NCI-H82 (cell line): ENCODE measurements at regions not wholly inside any gene's neighbourhood (a gene's known extent, or its start where the extent isn't known, plus 50 kb on each side); places are given as distances from the start of the nearest gene placed in this dataset.

Source experiments
- DNase-seq: peaks from one replicate; lab custom pipeline; 2025; lab: John Stamatoyannopoulos, UW

DNA sequence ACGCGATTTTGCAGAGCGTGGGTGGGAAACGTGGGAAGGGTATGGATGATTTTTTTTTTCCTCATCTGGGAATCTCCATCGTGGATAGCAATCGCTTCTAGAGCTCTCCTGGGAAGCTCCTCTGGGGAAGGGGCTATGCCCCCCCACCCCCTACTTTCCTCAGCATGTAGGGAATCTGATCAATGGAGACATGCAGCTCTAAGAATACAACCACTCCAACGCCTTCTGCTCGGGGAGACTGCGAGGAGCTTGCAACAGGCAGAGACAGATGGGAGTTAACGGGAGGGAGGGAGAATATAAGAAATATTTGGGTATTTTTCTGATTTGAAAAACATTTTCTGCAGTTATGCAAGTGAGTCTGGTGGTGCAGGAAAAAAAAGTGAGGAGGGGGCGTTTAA is 104.6 kb upstream of the HSD17B12 start:
- DNase-seq = peak; percentile 27

DNA sequence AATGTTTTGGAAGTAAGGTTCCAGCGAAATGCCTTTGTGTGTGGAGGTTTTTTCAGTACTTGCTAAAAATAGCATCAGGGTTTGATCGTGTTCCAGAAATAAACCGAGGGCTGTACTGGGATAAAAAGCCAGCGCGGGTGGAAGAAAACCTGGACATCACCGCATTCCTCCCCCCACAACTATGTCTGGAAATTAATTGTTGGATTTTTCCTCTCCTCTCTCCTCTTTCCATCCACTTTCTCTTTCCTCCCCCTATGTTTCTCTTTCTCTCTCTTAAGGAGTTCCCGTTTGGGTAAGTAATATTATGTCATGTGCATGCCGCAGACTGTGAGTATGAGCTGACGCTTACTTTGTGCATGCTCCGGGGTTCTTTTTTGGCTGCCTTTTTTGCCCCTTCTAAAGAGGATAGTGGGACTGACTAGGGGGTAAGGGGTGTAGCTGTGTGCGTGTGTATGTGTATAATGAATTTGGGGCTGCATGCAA is 104.2 kb upstream of the HSD17B12 start:
- DNase-seq = no peak

DNA sequence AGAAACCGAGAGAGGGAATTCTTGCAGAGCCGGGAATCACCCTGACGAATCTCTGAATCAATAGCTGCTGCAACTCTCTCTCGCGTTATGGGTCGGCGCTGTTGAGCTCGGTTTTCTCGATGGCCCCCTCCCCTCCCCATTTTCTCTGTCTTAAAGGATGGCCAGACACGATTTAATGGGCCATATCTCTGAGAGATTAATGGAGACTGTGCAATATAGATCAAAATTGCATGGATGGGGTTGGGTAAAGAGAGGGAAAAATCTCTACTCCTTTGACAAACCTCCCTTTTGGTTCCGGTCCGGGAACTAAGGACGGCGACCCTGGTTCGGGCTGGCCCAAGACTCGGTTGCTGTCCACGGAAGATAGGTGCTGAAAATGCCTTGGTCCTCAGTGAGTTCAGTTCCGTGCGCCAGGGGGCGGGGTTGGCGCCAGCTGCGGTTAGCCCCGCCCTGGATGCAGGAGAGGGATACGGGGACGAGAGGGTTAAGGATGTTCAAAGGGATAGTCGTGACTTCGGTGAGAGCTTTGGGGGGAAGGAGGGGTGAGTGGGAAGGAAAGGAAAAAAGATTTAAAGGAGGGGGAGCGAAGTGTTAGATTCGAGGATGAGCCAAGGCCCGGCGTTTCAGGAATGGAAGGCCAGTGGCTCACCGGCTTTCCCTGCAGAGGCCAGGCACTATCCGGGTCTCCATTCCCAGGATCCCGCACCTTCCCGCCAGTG is 103.6 kb upstream of the HSD17B12 start:
- DNase-seq = peak; percentile 44

DNA sequence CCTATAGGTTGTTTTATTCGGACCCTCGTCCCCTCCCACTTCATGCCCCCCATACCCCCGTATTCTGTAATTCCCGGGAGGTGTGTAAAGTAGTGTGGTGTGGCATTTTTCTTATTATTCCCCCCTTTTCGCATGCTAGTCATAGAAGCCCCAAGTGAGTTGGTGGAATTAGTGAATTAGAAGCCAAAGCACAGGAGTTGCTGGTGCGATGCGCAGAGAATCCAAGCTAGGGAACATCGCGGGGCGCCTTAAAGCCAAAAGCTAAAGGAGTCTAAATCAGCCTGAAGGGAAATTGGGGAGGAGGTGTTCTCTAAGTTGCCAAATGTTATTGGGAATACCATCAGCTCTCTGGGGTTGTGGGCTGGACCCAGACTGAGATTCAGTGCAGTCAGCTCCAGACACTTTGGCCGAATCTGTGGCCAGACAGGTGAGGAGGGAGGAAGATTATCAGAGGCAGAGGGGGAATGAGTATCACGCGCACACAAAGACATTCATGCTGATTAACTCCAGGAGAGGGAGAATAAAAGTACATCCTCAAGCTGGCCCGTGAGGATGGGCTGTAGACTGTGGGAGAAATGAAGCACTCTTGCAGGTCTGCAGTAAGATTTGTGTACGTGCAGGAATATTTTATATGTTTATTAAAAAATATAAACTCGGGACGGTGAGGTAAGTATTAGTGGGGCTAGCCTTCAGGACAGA is 102.8 kb upstream of the HSD17B12 start:
- DNase-seq = no peak

DNA sequence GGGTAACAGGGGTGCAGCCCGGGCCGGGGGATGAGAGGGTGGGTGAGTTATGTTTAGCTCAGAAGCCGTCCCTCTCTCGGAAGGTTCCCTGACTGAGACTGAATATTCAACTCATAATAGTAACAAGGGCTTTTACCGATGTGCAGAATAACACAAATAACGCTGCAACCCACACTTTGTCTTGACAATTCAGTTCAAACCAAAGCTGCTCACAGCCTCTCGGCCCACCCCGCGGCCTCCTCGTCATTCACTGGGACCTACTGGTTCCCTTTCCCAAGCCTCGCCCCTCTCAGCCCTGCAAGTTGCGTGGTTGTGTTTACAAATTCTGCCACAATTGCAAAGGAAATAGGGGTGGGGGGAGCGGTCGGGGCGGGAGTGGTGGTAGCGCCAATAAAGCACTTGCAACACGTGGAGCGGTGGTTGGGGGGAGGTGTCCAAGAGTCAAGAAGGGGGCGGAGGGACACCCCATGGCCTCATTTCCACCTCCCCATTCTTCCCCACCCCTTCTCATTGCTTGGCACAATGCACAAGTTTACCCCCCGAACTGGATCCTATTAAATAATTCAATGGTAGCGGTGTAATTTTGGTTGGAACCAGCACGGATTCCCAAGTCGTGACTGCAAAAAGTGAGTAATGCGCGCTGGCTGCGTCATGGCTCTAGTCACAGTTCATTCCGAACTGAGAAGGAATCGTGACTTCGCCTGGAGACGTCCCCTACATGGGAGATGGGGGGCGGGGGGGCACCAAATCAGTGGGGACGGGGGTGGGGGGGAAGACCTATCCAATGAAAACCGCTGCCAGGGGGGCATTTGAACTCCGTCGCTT is 102.0 kb upstream of the HSD17B12 start:
- DNase-seq = no peak

DNA sequence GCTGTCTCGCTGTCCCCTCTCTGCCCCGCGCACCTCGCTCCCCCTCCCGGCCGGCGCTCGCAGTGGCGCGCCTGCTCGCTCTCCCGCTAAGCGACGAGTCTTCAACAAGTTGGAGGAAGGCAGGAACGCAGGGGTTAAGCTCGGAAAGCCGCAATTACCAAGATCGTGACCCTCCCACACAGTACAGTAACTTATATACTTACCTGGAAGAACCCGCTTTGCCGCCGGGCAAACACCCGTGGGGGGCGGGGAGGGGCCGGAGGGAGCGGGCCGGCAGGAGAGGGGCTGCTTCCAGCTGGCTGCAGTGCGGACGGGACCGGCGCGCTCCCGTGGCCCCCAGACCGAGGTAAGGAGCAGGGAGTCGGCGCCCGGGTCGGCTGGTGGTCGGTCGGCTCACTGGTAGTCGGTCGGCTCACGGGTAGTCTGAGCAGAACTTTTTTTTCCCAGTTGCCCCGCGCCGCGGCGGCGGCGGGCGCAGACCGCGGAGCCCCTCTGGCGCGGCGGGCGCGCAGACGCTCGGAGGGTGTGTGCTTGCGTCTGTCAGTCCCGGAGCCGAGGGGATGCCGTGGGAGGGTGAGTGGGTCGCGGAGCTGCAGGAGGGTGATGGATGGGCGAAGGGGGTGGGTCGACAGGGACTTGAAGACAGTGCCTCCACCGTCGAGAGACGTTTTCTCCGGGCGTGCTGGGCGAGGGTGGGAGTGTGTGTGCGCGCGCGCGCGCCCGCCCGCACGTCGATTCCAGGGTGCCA is 101.2 kb upstream of the HSD17B12 start:
- DNase-seq = peak; percentile 55

DNA sequence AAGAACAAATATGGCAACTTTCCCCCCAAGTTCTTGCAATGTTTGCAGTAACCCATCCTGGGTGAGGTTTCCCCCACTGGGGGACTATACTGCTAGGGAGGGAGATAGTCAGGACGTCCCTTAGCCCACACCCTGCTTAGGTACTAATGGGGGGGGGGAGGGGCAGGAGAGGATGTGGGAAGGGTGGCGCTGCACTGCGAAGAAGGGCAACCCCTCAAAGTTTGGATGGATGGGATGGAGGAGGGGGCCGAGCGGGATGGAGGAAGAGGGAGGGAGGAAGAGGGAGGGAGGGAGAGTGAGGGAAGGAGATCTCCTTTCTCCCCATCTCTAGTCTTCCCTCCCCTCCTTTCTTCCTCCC is 100.6 kb upstream of the HSD17B12 start:
- DNase-seq = no peak

DNA sequence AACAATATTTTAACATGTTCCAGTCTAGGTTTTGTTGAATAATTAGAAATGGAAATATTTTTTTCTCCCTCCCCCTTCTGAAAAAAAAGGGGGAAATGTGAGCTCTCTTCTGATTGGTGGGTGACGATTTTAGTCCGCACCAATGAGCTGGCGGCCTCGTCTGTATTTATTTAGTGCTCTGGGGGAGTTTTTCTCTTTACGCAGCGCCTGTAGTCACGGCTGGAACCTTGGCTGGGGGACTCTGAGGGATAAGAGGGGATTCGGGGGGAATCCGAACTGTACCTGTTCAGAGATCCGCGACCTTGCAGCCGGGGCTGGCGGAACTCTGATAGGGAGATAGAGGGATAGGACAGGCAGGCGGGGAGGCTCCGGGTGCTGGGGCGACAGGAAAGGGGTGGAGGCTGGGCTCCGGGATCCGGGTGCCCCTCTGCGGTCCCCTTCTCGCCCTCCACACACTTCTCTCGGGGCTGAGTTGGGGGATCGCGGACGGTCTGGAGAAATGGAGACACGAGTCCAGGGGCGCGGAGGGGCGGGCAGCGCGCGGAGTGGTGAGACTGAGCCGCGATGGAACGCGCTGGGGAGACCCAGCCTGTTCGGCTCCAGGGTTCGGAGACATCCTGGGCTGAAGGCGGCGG is 99.7 kb upstream of the HSD17B12 start:
- peak; percentile 53 for DNase-seq

DNA sequence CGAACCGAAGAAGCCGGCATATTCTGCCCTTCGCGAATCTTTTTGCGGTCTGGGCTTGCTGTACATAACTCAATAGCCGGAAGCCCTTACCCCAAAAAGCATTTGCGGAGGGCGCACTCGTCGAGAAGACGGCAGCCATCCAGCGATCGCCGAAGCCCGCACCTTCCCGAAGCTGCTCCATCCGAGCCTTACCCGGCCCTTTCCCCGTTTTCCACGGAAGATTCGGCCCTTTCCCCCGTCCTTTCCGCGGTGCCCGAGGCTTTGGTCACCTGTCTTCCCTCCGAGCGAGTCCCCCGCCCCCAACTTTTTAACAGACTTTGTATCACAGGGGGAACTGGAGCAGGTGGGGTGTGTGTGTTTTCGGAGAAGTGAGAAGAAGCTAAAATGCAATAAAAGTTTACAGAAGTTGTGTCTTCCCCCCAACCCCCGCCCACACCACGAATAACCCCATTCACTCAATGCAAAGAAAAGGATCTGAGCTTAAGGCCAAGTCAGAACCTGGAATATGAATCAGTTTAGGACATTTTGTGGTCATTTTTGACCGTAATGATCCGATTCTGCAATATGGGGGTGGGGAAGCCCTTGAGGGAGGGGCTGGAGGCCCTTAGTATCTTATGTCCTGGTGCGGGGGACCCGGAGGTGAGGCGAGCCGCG is 99.0 kb upstream of the HSD17B12 start:
- DNase-seq = no peak

DNA sequence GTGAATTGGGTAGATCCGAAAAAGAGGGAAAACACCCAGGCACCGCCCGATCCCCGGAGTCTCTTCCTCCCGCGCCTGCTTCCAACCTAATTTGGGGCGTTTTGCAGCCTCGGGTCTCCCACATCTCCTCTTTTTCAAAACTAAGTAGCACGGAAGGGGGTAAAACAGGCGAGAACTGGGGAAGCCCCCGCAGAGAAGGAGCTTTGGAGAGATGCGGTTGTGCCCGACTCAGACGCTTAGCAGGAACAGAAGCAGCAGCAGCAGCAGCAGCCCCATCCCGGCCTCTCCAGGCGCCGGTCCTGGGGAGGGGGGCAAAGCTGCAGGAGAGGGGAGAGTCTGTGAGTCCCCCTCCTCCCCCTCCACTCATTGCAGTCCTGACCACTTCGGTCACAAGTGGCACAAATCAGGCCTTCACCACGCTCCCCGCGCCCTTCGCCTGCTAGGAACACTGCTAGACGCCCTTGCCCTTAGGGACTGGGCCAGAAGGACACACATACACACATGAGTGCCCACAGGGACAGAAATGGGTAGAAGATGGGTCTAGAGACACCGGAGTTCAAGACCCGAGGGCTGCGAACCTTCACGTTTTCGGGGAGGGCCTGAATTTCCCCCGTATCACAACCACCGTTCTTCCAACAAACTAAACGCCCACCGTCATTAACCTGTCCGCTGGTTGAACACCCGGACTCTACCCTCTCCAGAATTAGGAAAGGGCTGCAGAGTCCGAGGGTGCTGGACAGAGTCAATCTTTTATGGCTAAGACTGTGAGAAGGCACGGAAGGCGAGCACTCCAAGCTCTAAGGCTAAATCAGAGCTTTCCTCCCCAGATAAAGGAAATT is 98.3 kb upstream of the HSD17B12 start:
- no peak for DNase-seq

DNA sequence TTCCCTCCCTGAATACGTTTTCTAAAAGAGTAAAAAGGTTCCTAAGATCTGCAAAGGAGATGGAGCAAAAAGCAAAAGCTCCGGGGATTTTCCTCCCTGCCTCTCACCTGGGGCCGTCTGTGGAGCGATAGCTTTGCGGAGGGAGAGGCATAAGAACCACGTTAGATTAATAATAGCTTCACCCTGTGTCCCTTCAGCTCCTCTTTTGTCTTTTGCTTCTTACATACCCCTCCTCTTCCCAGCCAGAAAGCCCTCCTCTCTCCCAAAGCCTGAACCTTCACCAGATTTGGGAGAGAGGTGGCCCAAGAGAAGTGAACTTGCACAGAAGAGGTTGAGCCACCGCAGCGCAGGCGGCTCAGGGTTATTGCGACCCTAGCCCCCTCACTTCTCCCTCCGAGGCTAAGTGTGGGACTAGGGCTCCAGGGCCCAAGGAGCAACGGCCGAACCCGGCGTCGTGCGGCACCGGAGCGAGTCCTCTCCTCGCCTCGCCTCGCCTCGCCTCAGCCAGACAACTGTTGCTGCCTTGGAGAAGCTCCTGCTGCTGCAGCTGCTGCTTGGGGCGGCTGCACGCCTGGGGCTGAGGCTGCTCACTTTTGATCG is 97.6 kb upstream of the HSD17B12 start:
- peak; percentile 19 for DNase-seq

DNA sequence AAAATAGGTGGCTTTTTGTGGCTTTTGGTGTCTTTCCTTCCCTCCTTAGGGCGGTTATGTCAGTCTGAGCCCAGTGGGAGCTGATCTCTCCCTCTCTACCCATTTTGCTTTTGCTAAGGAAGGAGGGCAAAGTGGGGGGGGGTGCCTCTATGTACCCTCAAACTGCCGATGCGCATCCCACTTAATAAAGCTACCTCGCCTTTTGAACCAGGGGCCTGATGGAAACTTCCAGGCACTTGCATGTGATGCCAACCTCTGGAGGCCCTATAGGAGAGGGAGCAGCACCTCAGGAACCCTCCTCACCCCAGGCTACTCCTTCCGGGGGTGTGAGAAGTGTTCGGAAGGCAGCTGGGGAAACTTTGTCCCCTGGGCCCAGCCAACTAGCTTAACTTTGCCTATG is 97.0 kb upstream of the HSD17B12 start:
- DNase-seq = no peak

DNA sequence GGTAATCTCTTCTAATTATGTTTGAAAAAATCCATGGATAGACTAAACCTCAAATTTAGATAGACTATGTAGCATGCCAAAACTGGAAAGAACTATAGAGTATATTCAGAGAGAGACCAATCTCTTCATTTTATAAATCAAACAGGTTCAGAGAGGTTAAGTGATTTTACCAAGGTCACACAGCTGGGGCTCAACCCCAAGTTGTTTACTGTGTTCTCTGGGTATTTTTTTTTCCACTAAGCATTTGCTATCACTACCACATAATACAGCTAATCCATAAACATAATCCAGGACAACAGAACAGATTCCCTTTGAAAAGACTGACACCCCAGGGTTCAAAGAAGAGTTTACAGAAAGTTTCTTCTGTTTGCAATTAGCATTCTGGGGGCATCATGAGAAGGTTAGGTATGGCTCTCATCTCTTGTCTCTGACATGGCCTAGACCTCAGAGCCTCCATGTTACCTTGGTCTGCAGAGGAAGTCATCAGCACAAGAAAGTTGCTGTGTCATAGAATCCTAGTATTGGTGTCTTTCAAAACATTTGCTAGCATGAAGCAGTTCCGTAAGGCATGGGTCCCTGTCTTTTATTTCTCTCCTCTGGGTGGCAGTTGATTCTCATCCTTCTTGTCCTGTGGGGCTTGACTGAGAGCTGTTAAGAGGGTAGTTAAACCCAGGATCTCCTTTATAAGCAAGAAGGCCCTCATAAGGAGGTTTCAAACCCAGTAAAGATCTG is 94.5 kb upstream of the HSD17B12 start:
- no peak for DNase-seq

DNA sequence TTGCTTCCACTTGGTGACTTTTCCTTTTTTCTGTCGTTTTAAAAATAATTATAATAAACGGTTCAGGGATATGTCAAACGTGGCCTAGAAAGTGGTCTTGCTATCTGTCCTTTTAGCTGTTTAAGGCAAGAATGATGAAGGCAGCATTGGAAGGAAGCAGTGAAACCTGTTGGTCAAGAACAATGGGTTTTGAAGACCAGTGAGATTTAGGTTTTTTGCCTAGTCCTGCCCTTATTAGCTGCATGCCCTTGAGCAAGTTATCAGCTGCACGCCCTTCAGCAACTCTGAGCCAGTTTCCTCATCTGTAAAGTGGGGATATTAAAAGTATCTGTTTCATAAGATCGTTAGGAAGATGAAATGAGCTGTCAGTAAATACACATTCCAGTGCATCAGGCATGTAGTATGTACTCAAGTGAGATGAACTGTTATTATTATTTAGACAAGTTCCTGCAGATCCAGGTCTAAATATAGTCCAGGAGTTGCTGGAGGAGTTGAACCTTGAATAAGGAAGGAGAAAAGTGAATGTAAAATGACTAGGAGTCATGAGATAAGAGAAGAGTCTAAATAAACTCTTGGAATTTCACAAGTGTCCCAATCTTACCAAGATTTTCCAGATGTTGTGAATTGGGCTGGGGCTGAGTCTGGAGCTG is 90.8 kb upstream of the HSD17B12 start:
- no peak for DNase-seq

DNA sequence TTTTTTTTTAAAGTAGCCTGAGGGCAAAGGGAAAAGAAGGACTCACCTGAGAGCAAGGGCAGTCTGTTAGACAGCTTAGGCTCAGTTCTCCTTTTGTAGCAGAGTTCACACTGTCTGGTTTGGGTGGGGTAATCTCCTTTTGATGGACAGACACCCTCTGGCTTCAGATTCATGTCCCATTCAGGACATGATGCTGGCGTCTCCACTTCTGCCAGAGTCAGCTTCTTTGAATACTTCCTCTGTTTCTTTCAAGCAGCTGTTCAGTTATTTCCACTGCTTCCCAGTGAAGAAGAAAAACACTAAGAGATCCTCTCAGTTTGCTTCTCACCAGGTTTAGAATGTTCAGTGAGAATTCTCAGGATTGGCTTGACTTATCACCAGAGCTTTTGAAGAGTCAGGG is 79.0 kb upstream of the HSD17B12 start:
- DNase-seq = no peak

DNA sequence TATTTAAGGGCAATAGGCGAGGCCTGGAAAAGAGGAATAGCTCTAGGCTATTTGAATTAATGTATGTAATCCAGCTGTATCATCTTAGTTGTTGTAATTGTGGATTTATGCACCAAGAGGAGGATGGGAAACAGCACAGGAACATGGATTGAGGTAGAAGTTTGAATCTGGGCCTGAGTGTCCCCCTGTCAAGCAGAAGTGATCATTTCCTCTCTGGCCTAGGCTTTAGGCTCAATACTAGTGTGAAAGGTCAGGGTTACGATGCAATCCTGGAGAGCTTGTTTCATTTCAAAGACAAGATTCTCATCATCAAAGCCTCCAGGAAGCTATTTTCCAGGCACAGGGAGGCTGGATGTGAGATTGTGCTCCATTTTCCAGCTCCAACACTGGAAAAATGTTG is 77.9 kb upstream of the HSD17B12 start:
- DNase-seq = no peak

DNA sequence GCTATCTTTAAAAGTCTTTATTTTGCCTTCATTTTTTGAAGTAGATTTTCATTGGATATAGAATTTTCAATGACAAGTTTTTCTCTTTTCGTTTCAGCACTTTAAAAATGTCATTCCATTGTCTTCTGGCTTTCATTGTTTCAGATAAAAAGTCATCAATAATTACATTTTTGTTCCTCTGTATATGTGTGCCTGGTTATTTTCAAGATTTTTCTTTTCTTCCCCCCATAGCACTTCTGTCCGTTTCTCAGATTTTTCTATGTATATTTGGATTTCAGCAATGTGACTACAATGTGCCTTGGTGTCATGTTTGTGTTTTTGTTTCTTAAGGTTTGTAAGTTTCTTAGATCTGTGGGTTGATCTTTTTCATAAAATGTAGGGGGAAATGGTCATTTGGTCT is 66.3 kb upstream of the HSD17B12 start:
- no peak for DNase-seq

DNA sequence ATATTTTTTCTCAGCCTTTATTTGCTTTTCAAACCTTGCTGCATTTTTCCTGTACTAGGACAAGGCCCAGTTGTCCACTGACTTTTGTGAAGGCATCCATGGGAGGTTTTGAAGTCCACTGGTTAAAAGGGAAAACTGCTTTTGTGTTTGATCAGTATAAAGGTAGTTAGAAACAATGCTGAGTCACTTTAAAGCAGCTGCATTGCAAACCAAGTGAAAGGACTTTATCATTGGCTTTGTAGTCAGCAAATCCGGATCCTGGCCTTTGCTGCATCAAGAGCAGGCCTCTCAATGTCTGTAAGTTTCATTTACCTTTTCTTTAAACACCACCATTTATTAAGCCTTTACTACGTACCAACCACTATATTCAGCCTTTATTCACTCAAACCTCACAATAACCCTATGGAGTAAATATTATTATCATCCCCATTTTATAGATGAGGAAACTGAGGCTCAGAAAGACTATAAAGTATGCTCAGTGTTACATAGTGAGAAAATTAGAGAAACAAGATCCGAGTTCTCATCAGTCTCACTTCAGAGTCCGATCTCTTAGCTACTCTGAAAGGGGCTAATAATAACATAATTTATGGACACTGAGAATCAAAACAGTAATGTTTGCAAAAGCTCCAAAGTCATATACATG is 60.6 kb upstream of the HSD17B12 start:
- DNase-seq = no peak
